HG02798 (cell line): ENCODE measurements at regions not wholly inside any gene's neighbourhood (a gene's known extent, or its start where the extent isn't known, plus 50 kb on each side); places are given as distances from the start of the nearest gene placed in this dataset.
"Not testable (repeated sequence)": the region's sequence is repeated elsewhere in the genome, so short reads cannot be mapped to it uniquely, and the experiment has no call there.

Experiments used
- ATAC-seq: cut with Tn5 transposase; IDR thresholded peaks from one replicate; pipeline ENCODE4 v1.9.1; 2021; ENCODE audit warnings: mild to moderate bottlenecking; ENCODE audit not compliant: unreplicated experiment, poor library complexity

DNA sequence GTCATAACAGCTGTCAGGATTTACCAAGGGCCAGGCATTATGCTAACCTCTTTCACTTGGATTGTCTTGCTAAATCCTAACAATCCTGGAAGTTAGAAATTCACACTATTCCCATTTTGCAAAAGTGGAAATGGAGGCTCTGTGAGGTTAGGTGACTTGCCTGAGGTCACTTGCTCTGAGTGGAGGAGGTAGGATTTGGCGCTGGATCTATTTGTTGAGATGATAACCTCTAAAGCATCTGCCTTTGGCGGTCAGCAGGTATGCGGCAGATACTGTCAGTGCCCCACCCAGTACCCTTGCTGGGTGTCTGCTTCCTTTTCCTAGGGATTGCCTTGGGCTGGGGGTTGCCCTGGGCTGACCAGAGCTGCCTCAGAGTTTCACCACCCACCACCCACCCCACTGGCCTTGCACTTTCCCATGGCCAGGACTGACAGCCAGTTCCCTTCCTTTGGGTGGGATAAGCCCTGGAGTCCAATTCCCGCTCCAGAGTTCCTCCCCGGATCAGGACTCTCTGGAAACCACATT, 164.8 kb upstream of the MSX2 start:
- ATAC-seq, result no peak

DNA sequence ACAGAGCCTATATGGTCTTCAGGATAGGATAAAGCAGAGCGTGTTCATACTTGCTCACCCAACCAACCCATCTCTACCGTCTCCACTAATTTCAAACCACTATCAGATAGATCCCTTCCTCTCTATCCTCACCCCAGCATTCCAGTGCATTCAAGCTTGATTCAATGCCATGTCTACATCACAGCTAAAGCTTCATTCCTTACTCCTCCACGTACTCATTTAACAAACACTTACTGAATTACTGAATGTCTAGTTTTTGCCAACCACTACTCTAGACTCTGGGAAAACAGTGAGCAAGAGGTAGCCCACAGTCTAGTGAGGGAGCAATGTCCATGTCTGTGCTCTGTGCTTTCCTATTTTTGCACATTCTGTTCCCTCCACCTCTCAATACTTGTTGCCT, 163.5 kb upstream of the MSX2 start:
- ATAC-seq, result no peak

DNA sequence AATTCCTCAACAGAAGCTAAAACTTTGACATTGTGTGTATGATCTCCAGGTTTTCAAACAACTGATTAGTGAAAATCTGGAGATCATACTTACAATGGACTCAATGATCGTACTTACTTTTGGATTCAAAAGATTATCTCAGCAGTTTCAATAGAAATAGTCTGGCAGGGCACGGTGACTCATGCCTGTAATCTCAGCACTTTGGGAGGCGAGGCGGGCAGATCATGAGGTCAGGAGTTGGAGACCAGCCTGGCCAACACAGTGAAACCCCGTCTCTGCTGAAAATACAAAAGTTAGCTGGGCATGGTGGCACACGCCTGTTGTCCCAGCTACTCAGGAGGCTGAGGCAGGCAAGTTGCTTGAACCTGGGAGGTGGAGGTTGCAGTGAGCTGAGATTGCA, 161.3 kb upstream of the MSX2 start:
- ATAC-seq, result not testable (repeated sequence)

DNA sequence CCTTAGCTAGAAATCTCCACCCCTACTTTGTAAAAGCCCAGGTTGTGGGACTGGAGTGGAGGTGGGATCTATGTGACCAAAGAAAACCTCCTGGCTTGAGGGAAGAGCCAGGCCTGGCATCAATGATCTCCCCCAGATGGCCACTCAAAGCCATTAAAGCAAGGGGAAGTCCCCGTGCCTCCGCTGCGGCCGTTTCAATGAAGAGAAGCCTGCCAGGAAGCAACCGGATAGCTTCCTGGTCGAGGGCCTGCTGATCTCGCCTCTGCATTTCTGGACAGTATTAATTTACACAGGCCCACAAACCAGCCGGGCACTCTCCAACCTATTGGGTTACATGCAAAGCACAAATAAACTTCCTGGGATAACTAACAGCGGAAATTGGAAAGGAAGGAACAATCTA, 160.5 kb upstream of the MSX2 start:
- ATAC-seq, result no peak

DNA sequence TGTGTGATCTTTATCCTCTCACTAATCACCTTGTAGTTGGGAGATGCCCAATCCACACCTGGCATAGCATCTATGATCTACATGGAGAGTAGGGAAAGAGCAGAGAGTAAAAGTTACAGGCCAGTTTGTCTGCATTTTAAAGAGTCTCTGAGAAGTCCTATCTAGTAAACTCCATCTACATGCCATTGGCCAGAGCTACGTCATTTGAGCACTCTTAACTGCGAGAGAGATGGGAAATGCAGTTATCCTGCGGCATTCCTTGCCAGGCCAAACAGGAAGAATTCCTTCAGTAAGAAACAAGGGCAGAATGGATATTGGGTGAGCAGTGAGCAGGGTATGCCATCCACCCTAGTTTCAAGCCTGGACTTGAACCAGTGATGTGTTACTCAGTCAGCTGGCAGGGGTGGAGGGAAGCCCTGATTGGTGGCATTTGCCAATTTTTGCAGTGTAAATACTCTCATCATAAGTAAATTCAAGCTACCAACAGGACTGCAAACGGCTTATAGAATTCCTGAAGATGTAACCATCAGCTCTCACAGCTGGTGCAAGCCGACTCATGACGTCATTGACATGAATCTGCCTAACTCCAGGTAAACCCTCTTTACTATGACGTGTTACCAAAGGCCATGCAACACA, 156.8 kb upstream of the MSX2 start:
- ATAC-seq, result no peak

DNA sequence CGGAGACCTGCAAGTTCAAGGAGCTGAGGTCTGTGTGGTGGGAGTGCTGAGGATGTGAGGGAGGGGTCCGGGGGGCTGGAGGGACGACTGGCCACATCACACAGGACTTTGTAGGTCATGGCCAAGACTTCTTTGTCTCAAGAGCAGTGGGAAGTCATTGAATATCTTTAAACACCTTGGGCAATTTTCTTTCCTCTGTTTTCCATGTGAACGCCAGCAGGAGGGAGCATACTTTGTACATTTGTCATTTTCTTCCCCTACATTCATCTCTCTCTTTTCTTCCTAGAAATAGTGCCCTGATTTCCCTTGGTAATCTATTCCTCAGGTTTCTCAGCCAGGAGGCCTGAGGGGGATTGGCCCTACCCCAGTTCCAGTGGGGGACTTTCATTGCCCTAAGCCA, 153.7 kb upstream of the MSX2 start:
- no peak for ATAC-seq

DNA sequence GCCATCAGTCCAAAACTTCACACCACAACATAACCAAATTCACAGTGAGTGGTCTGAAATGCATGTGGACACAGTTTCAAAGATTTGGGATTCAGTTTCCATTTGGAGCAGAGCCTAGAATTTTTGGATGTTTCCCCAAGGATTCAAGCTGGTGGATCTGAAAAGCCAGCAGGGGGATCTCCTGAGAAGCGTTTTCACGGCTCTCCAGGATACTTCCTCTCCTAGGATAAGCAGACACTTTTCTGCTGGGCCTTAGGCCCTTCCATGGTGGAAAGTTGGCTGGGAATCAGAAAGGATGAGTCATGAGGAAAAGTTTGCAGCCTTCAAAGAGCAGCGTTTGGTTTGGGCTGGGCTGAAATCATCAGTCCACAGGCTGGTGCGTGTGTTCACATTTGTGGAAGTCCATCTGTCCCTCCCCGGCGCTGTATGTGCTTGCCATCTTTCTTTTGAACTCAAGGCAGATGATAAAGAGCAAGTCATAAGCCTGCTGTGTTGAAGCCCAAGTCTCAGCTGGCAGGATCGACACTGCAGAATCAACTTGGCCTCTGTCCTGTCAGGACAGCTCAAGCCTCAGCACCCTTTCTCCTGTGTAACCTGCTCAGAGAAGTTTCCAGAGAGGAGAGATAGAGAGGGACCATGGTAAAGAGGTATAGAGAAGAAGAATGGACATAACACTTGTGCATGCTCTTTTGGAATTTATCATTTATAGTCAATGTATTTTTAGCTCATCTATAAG, 152.6 kb upstream of the MSX2 start:
- ATAC-seq, result no peak

DNA sequence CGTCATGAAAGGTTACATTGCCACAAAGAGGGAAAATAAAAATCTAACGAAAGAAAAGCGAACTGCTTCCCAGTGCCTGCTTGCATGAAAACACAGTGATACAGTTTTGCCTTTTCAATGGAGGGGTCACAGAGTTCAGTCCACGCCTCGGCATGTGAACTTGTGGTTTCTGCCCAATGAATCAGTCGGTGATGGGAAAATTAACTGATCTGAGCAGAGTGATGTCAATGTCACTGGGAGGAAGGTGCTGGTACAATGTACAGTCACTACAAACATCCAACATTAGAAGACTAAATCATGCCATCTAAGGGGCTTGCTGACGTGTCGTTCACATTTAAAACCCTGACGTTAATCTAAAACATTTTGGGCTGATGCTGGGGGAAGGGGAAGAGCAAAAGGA, 151.8 kb upstream of the MSX2 start:
- ATAC-seq, result no peak

DNA sequence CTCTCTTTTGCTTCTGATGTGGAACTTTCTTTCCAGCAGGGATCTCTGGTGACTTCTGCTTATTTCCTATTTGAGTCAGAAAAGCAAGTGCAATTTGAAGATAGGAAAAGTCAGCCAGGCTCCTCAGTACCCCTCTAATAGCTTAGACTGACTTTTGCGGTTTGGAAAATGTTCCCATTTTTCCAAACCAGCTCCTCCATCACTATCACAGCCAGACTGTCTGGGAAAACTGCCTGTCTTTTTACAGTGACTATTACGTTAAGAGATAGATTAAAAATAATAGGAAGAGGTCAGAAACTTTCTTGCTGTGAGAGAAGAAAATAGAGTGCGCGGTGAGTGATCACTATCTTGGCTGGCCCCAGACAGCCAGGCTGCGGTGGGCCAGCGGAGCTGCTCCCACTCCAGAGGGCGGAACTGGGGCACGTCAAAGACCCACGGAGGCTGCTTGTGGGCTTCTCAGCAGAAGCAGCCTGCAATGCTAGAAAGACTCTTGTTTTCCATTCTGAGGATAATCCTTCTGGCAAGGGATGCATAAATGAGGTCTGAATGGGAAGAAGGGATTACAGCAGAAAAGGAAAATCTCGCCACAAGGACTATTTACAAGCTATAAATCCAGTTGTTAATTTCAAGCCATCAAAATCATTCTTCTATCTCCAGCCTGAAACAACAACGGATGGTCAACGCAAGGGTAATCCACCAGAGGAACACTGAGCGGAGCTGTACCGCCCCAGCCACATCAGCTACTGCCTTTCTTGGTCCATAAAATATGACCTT, 151.0 kb upstream of the MSX2 start:
- ATAC-seq, result no peak

DNA sequence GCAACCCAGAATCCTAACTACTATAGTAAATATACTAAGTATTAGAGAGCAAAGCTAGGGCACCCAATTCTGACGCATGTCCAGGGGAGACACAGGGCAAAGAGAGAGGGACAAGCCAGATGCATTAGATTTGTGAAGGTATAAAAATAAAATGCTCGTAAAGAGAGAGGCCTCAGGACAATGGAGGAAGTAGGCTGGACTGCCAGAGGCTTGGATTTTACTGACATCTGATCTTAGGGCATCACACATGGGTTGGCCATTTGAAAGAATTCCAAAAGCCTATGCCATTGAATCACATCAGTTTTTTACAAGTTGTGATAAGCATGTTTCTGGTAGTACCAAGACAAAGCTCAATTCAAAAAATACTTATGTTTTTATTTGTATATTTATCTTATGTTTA, 149.3 kb upstream of the MSX2 start:
- no peak for ATAC-seq

DNA sequence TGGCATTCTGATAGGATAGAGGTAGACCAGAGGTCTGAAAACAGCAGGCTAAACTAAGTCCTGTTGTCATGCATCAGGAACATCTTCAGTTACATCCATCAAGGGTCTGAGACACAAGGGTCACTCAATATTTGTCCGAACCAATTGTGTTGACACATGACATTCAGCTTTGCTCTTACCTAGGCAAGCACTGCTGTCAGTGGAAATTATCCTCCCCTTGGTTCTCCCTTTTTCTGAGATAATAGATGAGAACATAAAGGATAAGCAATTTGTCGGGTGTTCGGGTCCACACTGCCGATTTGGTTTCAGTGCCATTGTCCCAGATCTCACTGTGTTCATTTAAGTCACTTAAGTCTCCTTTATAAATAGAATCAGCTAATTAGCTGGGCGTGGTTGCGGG, 148.3 kb upstream of the MSX2 start:
- ATAC-seq, result no peak

DNA sequence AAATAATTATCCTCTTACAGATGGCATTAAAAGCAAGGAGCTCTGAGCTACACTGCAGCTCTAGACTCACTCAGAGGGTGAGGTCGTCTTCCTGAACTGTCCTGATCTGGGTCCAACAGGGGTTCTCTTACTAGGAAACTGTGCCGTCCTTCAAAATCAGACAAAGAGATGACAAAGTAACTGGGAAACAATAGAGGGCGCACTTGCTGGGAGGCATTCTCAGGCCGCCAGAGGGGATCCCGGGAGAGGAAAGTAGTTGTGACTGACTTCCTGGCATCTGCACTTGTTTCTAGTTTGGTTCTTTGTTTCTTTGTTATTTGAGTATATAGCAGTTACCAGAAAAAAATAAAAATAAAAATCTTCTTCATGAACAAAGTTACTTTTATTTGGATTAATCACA, 142.9 kb upstream of the MSX2 start:
- ATAC-seq, result no peak

DNA sequence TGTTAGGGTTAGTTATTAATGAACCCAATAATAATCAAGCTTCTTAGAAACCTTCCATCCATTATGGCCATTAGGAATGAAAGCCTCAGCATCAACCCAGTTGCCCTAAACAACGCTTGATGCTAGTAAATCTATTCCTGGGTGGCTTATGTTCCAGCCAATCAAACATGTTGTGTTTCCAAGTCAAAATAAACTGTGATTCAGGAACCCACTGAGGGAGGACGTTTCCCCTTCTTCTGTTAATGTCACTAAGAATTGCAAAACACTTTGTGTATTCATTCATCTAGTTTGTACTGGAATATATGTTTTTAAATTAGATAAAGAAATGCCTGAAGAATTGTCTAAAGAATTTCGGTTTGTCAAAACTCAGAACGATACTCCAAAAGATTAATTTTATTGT, 142.5 kb upstream of the MSX2 start:
- no peak for ATAC-seq

DNA sequence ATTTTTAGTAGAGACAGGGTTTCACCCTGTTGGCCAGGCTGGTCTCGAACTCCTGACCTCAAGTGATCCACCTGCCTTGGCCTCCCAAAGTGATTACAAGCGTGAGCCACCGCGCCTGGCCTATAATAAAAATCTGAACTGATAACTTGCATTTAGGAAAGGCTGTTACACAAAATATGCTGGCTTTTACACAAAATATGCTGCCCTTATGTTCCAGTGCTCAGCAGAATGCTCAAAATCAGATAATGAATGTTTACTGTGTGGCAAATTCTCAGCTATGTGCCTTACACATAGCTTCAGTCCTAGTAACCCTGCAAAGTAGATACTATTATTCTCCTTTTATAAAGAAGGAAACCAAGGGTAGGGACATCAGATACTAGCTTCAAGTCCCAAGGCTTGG, 141.3 kb upstream of the MSX2 start:
- ATAC-seq, result no peak

DNA sequence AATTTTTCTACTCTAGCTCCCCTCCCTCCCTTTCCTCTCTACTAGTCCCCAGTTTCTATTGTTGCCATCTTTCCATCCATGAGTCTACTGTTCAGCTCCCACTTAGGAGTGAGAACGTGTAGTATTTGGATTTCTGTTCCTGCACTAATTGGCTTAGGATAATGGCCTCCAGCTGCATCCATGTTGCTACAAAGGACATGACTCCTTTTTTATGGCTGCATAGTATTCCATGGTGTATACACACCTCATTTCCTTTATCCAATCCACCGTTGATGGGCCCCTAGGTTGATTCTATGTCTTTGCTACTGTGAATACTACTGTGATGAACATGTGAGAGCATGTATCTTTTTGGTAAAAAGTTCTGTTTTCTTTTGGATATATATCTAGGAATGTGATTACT, 138.9 kb upstream of the MSX2 start:
- ATAC-seq, result no peak

DNA sequence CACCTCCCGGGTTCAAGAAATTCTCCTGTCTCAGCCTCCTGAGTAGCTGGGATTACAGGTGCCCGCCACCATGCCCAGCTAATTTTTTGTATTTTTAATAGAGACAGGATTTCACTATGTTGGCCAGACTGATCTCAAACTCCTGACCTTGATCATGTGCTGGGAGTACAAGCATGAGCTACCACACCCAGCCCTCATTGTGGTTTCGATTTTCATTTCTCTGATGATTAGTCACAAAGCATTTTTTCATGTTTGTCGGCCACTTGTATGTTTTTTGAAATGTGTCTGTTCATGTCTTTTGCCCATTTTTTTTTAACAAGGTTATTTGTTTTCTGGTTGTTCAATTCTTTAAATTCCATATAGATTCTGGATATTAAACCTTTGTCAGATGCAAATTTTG, 138.2 kb upstream of the MSX2 start:
- ATAC-seq, result not testable (repeated sequence)

DNA sequence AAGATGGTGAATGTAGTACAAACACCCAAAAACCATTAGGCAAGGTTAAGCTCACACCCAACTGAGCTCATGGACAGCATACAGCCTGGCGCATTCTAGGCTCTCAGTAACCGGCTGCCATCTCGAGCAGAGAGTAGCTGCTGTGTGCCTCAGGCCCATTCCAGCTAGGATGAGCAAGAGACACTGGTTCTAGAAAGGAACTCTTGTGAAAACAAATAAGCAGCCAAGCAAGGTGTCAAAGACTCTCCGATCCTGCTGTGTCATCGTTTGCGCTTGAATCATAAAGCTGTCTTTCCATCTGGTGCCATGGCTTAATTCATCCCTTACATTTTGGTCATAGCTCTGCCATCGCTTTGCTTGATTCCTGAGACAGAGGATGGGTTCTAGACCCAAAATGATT, 135.4 kb upstream of the MSX2 start:
- ATAC-seq, result no peak

DNA sequence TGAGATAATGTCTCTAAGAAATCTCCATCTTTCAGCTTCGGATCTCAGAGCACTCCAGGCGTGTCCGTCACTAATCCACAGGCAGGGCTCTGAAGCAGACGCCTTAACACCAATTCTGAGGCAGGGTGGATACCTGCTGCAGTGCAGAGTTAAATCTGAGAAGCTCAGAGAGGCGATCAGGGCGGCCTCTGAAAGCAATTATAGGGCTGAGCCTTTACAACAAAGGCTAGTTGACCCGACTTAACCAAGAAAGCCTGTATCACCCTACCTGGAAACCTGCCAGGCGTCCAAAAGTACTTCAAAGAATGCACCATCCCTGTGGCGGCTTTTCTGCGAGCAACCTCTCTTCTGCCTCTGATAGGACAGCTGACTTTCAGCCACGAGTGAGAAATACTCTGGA, 134.8 kb upstream of the MSX2 start:
- ATAC-seq, result no peak

DNA sequence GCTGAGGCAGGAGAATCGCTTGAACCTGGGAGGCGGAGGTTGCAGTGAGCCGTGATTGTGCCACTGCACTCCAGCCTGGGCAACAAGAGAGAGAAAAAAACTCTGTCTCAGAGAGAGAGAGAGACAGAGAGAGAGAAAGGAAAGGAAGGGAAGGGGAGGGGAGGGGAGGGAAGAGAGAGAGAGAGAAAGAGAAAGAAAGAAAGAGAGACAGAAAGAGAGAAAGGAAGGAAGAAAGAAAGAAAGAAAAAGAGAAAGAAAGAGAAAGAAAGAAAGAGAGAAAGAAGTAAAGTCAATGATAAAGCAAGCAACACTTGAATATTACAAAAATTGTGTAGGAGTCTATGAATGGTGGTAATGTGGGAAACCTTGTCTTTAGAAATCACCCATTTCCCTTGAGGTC, 133.6 kb upstream of the MSX2 start:
- ATAC-seq, result no peak

DNA sequence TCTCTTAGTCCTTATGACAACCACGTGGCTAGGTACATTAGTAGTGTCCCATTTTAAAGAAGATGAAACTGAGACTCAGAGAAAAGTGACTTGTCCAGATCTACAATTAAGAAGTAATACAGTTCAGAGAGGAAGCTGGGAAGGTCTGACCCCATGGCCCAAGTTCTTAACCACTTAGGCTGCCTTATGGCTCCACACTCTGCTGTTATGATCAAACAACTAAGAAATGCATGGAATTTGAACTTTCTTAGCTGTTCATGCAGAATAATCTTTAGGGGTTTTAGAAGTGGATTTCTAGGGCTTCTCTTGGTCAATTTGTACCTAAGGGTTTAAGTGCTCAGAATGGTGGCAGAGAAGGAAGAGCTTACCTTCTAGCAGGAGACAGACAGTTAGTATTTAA, 128.0 kb upstream of the MSX2 start:
- ATAC-seq, result no peak

DNA sequence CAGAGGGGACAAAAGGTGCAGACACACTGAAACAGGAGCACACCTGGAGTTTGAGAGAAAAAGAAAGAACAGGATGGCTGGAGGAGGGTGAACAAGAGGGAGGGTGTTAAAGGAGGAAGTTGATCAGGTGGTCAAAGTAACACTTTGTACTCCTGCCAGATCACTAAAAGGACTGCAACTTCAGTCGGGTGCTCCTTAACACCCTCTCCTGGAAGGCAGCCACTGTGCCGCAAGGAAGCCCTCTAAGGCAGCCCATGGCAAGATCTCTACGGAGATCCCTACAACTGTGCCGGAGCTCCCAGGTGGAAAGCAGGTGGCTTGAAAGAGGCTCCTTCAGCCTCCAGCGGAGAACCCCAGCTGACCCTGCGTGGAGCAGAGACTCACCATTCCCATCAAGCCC, 124.4 kb upstream of the MSX2 start:
- ATAC-seq, result no peak
